Thymus (tissue), 11 donors: ENCODE measurements at regions not wholly inside any gene's neighbourhood (a gene's known extent, or its start where the extent isn't known, plus 50 kb on each side); places are given as distances from the start of the nearest gene placed in this dataset.
A peak's percentile ranks its signal among the peaks of the same experiment; 100 is the strongest.

Experiments used
- DNase-seq, 9 donors: peaks; one replicate each; pipeline ENCODE4 v3.0.0-alpha.2; 2013; ENCODE audit warnings: low spot score in 9 of 9, low read depth in 6 of 9, missing footprints in 1 of 9
- H3K27ac ChIP-seq, 2 donors: one replicate each; pipeline ENCODE4 v1.5.1; 2013; ENCODE audit warnings: control low read depth in 1 of 2, low read depth in 1 of 2, low read length in 1 of 2, mild to moderate bottlenecking in 1 of 2, moderate library complexity in 1 of 2
- H3K27me3 ChIP-seq, 2 donors: one replicate each; pipeline ENCODE4 v1.5.1; 2013; ENCODE audit warnings: low read length in 1 of 2; ENCODE audit not compliant: control insufficient read depth in 2 of 2, insufficient read depth in 1 of 2
- H3K36me3 ChIP-seq, 2 donors: one replicate each; pipeline ENCODE4 v1.5.1; 2013; ENCODE audit warnings: low read length in 1 of 2, mild to moderate bottlenecking in 1 of 2, moderate library complexity in 1 of 2; ENCODE audit not compliant: control insufficient read depth in 2 of 2, insufficient read depth in 2 of 2
- H3K4me1 ChIP-seq, 2 donors: one replicate each; pipeline ENCODE4 v1.5.1; 2013; ENCODE audit warnings: low read length in 2 of 2; ENCODE audit not compliant: control insufficient read depth in 2 of 2, insufficient read depth in 2 of 2
- H3K4me3 ChIP-seq, 2 donors: one replicate each; pipeline ENCODE4 v1.5.1; 2013; ENCODE audit warnings: low read length in 2 of 2, control low read depth in 1 of 2, mild to moderate bottlenecking in 1 of 2
- H3K9me3 ChIP-seq, 2 donors: one replicate each; pipeline ENCODE4 v1.5.1; 2013; ENCODE audit warnings: low read length in 1 of 2, mild to moderate bottlenecking in 1 of 2; ENCODE audit not compliant: control insufficient read depth in 2 of 2, insufficient read depth in 1 of 2
- WGBS: extraction: QIAGEN DNeasy Blood & Tissue Kit; methylation state at CpG from one replicate; pipeline ENCODE4 v1.1.7; 2013; 5-methylcytosine and 5-hydroxymethylcytosine counted together
- donor health status: healthy.

DNA sequence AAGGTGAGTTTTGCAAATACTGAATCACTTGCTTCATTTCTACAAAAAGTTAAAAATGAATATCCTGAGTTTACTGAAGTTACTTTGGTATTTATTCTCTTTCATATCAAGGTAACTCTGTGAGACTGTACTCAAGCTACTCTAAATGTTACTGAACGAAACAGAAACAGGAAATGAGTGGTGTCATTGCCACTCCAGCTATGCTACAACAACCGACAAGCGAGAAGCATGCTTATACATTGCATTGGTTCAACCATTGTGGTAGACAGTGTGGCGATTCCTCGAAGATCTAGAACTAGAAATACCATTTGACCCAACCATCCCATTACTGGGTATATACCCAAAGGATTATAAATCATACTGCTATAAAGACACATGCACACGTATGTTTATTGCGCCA lies 313.2 kb upstream of the THBS1 start:
- no peak overlapping the region for H3K4me3 ChIP-seq
- no peaks in the 10 kb centered on the region for H3K4me1 ChIP-seq
- no peaks in the 10 kb centered on the region for H3K36me3 ChIP-seq
- WGBS, result 72% methylated on average over 7 of the region's 7 CpGs
- DNase-seq, result peak in 2 of 9 donors; percentile 15 to 47
- H3K27ac ChIP-seq, result no peak overlapping the region
- H3K27me3 ChIP-seq, result no peaks in the 10 kb centered on the region
- H3K9me3 ChIP-seq, result no peaks in the 10 kb centered on the region

DNA sequence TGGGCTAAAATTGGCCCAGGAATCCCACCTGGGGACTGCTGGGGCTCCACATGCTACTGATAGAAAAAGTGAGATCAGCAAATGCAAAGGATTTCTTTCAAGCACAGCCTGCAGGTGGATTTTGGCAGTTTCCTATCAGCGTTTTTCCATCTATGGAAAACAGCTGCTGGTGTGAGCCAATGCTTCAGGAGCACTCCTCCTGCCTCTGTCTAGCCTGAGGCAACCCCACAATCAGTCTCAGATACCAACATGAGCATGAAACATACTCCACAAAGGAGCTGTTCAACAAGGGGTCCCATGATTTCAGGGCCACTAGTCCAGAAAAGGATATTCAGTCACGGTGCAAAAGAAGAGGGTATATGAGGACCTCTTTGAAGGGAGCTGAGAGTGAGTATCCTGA lies 311.5 kb upstream of the THBS1 start:
- no peaks in the 10 kb centered on the region for H3K4me1 ChIP-seq
- DNase-seq, result no peak
- no peaks in the 10 kb centered on the region for H3K9me3 ChIP-seq
- H3K27me3 ChIP-seq, result no peaks in the 10 kb centered on the region
- H3K27ac ChIP-seq, result no peak overlapping the region
- WGBS, result 87% methylated on average over 2 of the region's 2 CpGs
- no peak overlapping the region for H3K4me3 ChIP-seq
- no peaks in the 10 kb centered on the region for H3K36me3 ChIP-seq

DNA sequence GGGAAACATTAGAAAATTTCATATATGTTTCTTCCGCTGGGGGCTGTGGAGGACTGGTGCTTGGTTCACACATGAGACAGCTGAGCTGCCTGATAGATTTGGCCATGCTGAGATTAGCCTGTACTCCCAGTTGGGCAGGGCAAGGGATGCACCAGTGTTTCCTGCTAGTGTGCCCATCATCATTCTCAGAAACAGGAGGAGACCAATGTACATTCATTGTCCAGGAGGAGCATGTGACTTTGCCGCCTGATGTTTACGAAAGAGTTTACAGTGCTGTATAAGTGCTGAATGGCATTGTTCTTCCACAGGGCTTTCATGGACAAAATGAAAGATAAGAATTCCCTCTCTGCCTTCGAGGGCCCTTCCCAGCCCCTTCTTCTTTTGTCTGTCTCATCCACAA lies 311.1 kb upstream of the THBS1 start:
- no peaks in the 10 kb centered on the region for H3K27me3 ChIP-seq
- H3K27ac ChIP-seq, result no peak overlapping the region
- H3K4me1 ChIP-seq, result no peaks in the 10 kb centered on the region
- DNase-seq, result no peak
- no peaks in the 10 kb centered on the region for H3K9me3 ChIP-seq
- WGBS, result 93% methylated on average over 4 of the region's 4 CpGs
- no peaks in the 10 kb centered on the region for H3K36me3 ChIP-seq
- no peak overlapping the region for H3K4me3 ChIP-seq

DNA sequence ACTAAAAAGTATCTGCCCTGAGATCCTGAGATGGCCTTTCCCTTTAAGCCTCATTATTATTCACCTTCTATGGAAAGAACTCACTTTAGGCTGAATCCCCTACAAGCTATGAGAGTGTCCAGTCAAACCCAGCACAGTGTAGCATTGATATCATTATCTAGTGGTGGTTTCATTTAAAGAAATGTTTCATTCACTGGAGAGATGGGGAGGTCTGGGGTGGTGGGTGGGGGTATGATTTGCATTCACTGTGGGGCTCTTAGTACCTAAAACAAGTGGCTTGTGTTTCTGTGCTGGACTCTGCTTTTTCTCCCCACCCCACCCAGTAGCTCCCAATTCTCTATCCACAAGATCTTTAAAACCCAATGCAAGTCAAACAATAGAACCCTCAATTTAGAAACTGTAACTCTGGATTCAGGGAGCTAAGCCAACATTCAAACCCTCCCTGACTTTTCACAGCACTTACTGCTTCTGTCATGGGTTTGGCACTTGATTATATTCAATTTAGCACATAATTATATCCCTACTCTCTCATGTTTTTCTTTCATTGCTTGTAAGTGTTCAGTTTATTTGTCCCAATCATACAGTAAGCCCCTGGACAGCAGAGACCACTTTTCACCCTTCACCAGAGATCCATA lies 310.5 kb upstream of the THBS1 start:
- H3K4me1 ChIP-seq, result no peaks in the 10 kb centered on the region
- H3K4me3 ChIP-seq, result no peak overlapping the region
- no peaks in the 10 kb centered on the region for H3K36me3 ChIP-seq
- no peaks in the 10 kb centered on the region for H3K27me3 ChIP-seq
- no peak for DNase-seq
- no peaks in the 10 kb centered on the region for H3K9me3 ChIP-seq
- no peak overlapping the region for H3K27ac ChIP-seq

DNA sequence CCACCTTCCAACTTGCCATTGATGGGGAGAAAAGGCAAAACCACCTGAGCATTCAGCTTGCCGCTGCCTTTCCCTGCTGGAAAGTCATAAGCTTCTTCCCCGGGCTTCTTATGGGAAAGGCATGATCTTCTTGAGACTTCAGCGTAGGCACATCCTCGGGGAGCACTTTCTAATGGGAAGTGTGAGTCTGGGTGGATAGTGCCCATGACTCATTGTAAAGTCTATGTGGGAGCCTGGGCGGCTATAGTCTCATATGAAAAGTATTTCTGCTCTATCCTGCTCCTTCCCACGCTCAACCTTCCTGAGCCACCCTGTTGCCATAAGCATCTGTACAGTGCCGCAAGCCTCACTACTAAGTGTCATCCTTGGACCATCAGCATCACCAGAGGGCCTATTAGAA lies 309.9 kb upstream of the THBS1 start:
- no peaks in the 10 kb centered on the region for H3K9me3 ChIP-seq
- 98% methylated on average over 7 of the region's 7 CpGs for WGBS
- H3K36me3 ChIP-seq, result no peaks in the 10 kb centered on the region
- H3K27me3 ChIP-seq, result no peaks in the 10 kb centered on the region
- DNase-seq, result no peak
- no peak overlapping the region for H3K27ac ChIP-seq
- H3K4me3 ChIP-seq, result no peak overlapping the region
- H3K4me1 ChIP-seq, result no peaks in the 10 kb centered on the region

- WGBS, result 98% methylated on average over 2 of the region's 2 CpGs
- Histone ChIP-seq H3K9me3 (no peaks in the 10 kb centered on the region), H3K4me3 (no peak overlapping the region), H3K27ac (no peak overlapping the region), H3K4me1 (no peaks in the 10 kb centered on the region), H3K27me3 (no peaks in the 10 kb centered on the region), H3K36me3 (no peaks in the 10 kb centered on the region)
- no peak for DNase-seq
Observed at GRCh38 chr15:39272901-39273300, 308.0 kb upstream of the THBS1 start.

DNA sequence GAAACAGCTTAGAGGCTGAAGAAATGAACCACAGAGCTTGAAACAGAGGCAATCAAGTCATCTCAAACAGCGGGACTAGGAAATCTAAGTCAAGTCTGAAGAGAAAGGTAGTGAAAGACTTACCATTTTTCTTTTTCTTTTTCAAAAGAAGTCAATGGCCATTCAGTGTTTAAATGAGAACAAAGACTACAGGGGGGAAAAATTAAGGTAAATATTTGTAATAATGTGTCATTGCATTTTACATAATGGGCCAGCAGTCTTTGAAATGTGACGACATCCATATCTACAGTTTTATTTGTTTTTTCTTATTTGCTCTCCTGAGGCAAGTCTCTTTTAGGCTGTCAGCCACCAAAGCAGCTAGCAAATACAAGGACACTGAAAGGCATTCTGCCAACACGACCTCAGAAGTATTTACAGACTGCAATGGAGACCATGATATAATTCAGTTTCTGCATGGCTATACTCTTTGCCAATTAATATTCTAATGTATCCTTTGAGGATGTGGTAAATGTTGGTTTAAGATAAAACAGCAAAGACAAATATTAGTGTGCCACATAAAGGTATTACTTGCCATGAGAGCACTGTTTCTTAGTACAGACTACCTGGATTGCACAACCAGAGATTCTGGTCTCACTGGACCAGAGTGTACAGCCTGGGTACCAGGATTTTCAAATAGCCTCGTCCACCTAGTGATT lies 307.0 kb upstream of the THBS1 start:
- Histone ChIP-seq H3K27ac (no peak overlapping the region), H3K4me3 (no peak overlapping the region), H3K4me1 (no peaks in the 10 kb centered on the region), H3K27me3 (no peaks in the 10 kb centered on the region), H3K9me3 (no peaks in the 10 kb centered on the region), H3K36me3 (no peaks in the 10 kb centered on the region)
- 92% methylated on average over 4 of the region's 4 CpGs for WGBS
- no peak for DNase-seq

- DNase-seq, result no peak
- WGBS, result 90% methylated on average over 3 of the region's 3 CpGs
- no peaks in the 10 kb centered on the region for H3K9me3 ChIP-seq
- no peaks in the 10 kb centered on the region for H3K27me3 ChIP-seq
- H3K4me1 ChIP-seq, result no peaks in the 10 kb centered on the region
- H3K36me3 ChIP-seq, result no peaks in the 10 kb centered on the region
- no peak overlapping the region for H3K4me3 ChIP-seq
- H3K27ac ChIP-seq, result no peak overlapping the region
Observed at GRCh38 chr15:39275066-39275465, 305.8 kb upstream of the THBS1 start.

GRCh38 chr15:39279311-39279710 lies 301.6 kb upstream of the THBS1 start:
- H3K27me3 ChIP-seq, result no peaks in the 10 kb centered on the region
- H3K27ac ChIP-seq, result no peak overlapping the region
- no peak overlapping the region for H3K4me3 ChIP-seq
- H3K36me3 ChIP-seq, result no peaks in the 10 kb centered on the region
- WGBS, result 97% methylated on average over 3 of the region's 3 CpGs
- H3K4me1 ChIP-seq, result no peaks in the 10 kb centered on the region
- H3K9me3 ChIP-seq, result no peaks in the 10 kb centered on the region
- DNase-seq, result no peak
